Common myeloid progenitor, CD34-positive (primary cell): ENCODE measurements at regions not wholly inside any gene's neighbourhood (a gene's known extent, or its start where the extent isn't known, plus 50 kb on each side); places are given as distances from the start of the nearest gene placed in this dataset.

Source experiments
- CTCF ChIA-PET: fragments of 350-600 bp; sonication (Branson Sonifier 250); formaldehyde crosslinking; loops from one replicate; lab custom pipeline; 2021; ENCODE audit warnings: antibody characterized with exemption; lab: Charles Lee
- POLR2A ChIA-PET: fragments of 350-600 bp; sonication (Branson Sonifier 250); formaldehyde crosslinking; loops from one replicate; lab custom pipeline; 2021; ENCODE audit warnings: antibody characterized with exemption; lab: Charles Lee
- DNase-seq, 3 donors: peaks; one replicate each; pipeline versions ENCODE4 v3.0.0 to v3.0.0-alpha.2; 2013
- H3K27ac ChIP-seq, 2 experiments: 1 replicate in 1 of 2; 2 replicates in 1 of 2; pipeline ENCODE4 v1.7.0; 2013; ENCODE audit warnings: inconsistent platforms in 2 of 2, low read length in 2 of 2, mild to moderate bottlenecking in 2 of 2, low read depth in 1 of 2, moderate library complexity in 1 of 2; ENCODE audit not compliant: severe bottlenecking in 2 of 2, insufficient read depth in 1 of 2, poor library complexity in 1 of 2
- H3K27me3 ChIP-seq, 5 experiments: replicated peaks in 2 of 5; 1 replicate in 3 of 5; 2 replicates in 2 of 5; pipeline versions ENCODE4 v1.6.1 to v1.7.0; 2013; ENCODE audit warnings: low read length in 4 of 5, mild to moderate bottlenecking in 2 of 5, moderate library complexity in 2 of 5, inconsistent platforms in 1 of 5; ENCODE audit not compliant: insufficient read depth in 5 of 5, control insufficient read depth in 4 of 5
- H3K36me3 ChIP-seq, 4 experiments: 1 replicate in 2 of 4; 2 replicates in 2 of 4; pipeline versions ENCODE4 v1.6.1 to v1.7.0; 2013; ENCODE audit warnings: low read length in 3 of 4, control low read depth in 1 of 4, mild to moderate bottlenecking in 1 of 4; ENCODE audit not compliant: control insufficient read depth in 4 of 4, insufficient read depth in 4 of 4
- H3K4me1 ChIP-seq, 4 experiments: 1 replicate in 3 of 4; 2 replicates in 1 of 4; pipeline versions ENCODE4 v1.6.1 to v1.7.1; 2013; ENCODE audit warnings: low read length in 3 of 4, mild to moderate bottlenecking in 3 of 4, control low read depth in 1 of 4, inconsistent platforms in 1 of 4, moderate library complexity in 1 of 4; ENCODE audit not compliant: control insufficient read depth in 4 of 4, insufficient read depth in 4 of 4; ENCODE audit errors: control extremely low read depth in 1 of 4
- H3K4me3 ChIP-seq, 7 experiments: 1 replicate in 4 of 7; 2 replicates in 3 of 7; pipeline versions ENCODE4 v1.5.1 to v1.7.0; 2013; ENCODE audit warnings: mild to moderate bottlenecking in 7 of 7, low read length in 6 of 7, moderate library complexity in 6 of 7, inconsistent platforms in 2 of 7, low read depth in 2 of 7, control low read depth in 1 of 7; ENCODE audit not compliant: insufficient read depth in 4 of 7, control insufficient read depth in 1 of 7; ENCODE audit errors: extremely low read depth in 1 of 7
- H3K9me3 ChIP-seq, 5 experiments: 1 replicate in 4 of 5; 2 replicates in 1 of 5; pipeline versions ENCODE4 v1.6.1 to v1.7.1; 2013; ENCODE audit warnings: low read length in 4 of 5, mild to moderate bottlenecking in 2 of 5, inconsistent platforms in 1 of 5, low read depth in 1 of 5, moderate library complexity in 1 of 5; ENCODE audit not compliant: control insufficient read depth in 4 of 5, insufficient read depth in 2 of 5; ENCODE audit errors: control extremely low read depth in 1 of 5
- WGBS: methylation state at CpG from one replicate; pipeline ENCODE4 v1.1.5; 2013; ENCODE audit not compliant: insufficient coverage; 5-methylcytosine and 5-hydroxymethylcytosine counted together

DNA sequence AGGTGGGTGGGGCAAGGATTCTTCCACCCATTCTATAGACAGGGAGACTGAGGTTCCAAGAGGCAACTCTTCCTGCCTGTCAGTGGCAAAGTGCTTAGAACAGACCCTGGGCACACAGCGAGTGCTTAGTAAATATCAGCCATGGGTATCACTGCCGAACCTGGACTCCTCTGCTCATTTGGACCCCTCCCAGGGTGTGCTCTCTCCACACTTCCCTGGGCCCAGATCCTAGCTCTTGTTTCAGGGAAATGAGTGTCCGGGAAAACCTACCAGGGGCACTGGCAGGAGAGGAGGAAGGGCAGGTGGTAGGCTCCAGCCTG, 136.3 kb downstream of the CYP26B1 start:
- Histone ChIP-seq H3K27me3 (peaks cover 0 to 6% (median 0%) of the 10 kb centered on the region in 5 experiments), H3K9me3 (peaks cover 0 to 4% (median 0%) of the 10 kb centered on the region in 5 experiments), H3K4me3 (no peak overlapping the region), H3K36me3 (no peaks in the 10 kb centered on the region), H3K4me1 (no peaks in the 10 kb centered on the region), H3K27ac (no peak overlapping the region)
- POLR2A ChIA-PET = no interaction called here
- 100% methylated on average over 3 of the region's 3 CpGs for WGBS
- no peak for DNase-seq
- CTCF ChIA-PET = no interaction called here

DNA sequence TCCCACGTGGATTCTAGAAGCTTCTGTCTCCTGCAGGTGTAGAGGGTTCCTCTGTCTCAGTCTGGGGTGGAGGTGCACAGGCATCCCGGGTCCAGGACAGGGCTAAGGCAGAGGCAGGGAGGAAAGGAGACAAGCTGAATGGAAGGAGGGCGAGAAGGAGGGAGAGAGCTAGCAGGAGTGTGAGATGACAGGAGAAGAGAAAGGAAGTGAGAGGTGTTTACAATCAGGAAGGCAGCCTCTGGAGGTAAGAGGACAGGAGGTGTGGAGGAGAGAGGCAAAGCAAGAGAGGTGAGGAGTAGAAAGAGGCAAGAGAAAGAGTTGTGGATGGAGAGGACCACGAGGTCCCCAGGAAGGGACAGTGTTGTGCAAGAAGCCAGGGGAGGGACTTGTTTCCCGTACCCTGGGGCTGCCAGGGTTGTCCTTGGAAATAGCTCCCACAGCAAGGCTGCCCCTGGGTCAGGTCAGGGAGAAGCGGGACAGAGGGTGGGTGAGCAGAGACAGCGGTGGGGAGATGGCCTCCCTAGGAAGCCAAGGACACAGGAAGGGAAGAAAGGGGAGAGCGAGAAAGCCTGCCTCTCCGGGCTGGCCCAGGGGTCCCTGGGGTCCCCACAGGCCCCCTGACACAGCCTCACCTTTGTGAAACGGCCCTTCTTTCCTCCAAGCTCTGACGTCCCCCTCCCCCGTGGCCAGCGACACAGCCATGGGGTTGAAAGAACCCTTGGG, 136.9 kb downstream of the CYP26B1 start:
- Histone ChIP-seq H3K36me3 (no peaks in the 10 kb centered on the region), H3K9me3 (peaks cover 0 to 4% (median 0%) of the 10 kb centered on the region in 5 experiments), H3K4me1 (no peaks in the 10 kb centered on the region), H3K27me3 (peaks cover 0 to 6% (median 0%) of the 10 kb centered on the region in 5 experiments), H3K4me3 (no peak overlapping the region), H3K27ac (no peak overlapping the region)
- 81% methylated on average over 11 of the region's 13 CpGs for WGBS
- DNase-seq = no peak
- ChIA-PET POLR2A (interaction anchor here (0.5 kb wide), 1 partner anchor 92 kb away, joined by 3 read pairs; no protein-coding TSS in a partner anchor), CTCF (no interaction called here)

DNA sequence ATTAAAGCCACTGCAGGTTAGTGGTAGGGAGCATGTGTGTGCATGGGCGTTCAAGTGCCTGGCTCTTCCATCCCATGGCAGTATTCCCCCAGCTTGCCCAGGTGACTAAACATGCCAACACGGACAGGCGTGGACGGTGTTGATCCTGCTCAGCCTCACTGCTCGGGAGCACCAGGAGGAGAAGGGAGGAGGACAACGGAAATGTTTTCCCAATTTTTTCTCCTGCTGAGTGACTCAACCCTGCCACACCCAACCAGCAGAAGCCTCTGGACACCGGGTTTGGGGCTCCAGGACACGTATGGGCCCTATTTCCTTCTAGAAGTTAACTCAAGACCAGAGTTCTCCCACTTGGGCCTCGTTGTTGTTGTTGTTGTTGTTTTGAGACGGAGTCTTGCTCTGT, 139.1 kb downstream of the CYP26B1 start:
- Histone ChIP-seq H3K9me3 (no peaks in the 10 kb centered on the region), H3K4me1 (no peaks in the 10 kb centered on the region), H3K27ac (no peak overlapping the region), H3K27me3 (peaks cover 0 to 6% (median 0%) of the 10 kb centered on the region in 5 experiments), H3K36me3 (no peaks in the 10 kb centered on the region), H3K4me3 (no peak overlapping the region)
- no peak for DNase-seq
- 97% methylated on average over 9 of the region's 10 CpGs for WGBS
- POLR2A ChIA-PET = no interaction called here
- CTCF ChIA-PET = no interaction called here

DNA sequence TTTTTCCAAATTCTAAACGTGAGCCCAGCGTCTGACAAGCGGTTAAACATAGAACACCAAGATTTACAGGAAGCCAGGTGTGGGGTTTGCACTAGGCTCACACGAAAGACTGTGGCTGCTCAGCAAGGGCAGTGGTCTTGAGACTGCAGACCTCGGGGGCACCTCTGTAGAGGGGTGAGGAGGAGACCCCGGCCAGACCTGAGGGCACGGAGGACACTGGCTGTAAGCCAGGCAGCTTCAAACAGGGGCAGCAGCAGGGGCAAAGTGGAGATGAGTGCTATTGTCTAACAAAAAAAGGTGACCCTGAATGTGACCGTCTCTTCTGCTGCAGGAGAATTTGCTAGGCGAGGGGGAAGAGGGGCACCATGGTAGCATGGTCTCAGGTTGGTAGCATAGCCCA, 140.3 kb downstream of the CYP26B1 start:
- ChIA-PET CTCF (no interaction called here), POLR2A (no interaction called here)
- H3K36me3 ChIP-seq = no peaks in the 10 kb centered on the region
- H3K4me1 ChIP-seq = no peaks in the 10 kb centered on the region
- H3K27ac ChIP-seq = no peak overlapping the region
- 81% methylated on average over 7 of the region's 9 CpGs for WGBS
- no peak for DNase-seq
- peaks cover 0 to 6% (median 0%) of the 10 kb centered on the region in 5 experiments for H3K27me3 ChIP-seq
- H3K9me3 ChIP-seq = no peaks in the 10 kb centered on the region
- H3K4me3 ChIP-seq = no peak overlapping the region

DNA sequence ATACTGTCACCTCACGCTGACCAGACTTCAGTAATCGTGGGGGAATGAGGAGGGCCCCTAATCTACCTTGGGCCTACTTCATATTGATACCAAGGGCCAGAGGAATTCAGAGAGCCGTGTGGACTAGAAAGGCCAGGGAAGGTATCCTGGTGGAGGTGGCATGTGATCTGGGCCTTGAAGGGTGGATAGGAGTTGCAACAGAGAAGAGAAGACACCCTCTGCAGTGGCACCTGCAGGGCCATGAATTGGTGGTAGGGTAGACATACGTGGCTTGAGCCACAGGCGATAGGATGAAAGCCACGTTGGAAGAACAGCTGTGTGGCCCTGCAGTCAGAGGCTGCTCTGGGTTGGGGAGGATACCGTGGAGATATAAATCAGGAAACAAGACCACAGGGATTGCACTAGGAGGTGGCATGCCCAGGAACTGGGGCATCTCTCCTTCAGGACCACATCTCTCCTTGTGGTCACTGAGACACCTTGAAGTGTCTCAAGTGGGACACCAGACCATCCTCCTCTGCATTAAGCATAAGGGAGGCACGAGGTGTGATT, 141.4 kb downstream of the CYP26B1 start:
- Histone ChIP-seq H3K4me3 (no peak overlapping the region), H3K27me3 (peaks cover 0 to 4% (median 0%) of the 10 kb centered on the region in 5 experiments), H3K9me3 (no peaks in the 10 kb centered on the region), H3K4me1 (no peaks in the 10 kb centered on the region), H3K36me3 (no peaks in the 10 kb centered on the region), H3K27ac (no peak overlapping the region)
- POLR2A ChIA-PET = no interaction called here
- DNase-seq = no peak
- WGBS = 89% methylated on average over 7 of the region's 8 CpGs
- CTCF ChIA-PET = no interaction called here

DNA sequence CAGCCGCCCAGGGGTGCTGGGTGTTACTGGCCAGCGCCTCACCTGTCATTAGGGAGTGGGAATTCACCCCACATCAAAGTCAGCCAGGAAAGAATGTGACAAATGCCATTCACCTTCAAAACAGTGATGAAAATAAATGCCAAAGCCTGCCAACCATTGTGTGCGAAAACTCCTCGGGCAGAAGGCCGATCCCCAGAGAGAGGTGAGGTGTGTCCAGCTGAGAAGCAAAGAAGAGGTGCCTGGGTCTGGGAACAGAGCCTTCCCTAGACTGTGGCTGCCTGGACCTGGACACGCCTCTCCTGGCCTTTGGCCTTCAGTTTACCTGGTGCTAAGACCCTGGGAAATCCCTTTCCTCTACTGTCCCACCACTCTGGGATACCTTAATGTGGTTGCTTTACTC, 142.7 kb downstream of the CYP26B1 start:
- 90% methylated on average over 5 of the region's 6 CpGs for WGBS
- CTCF ChIA-PET = no interaction called here
- H3K4me3 ChIP-seq = no peak overlapping the region
- POLR2A ChIA-PET = no interaction called here
- no peaks in the 10 kb centered on the region for H3K36me3 ChIP-seq
- H3K9me3 ChIP-seq = no peaks in the 10 kb centered on the region
- H3K27me3 ChIP-seq = peaks cover 0 to 3% (median 0%) of the 10 kb centered on the region in 5 experiments
- no peak overlapping the region for H3K27ac ChIP-seq
- H3K4me1 ChIP-seq = no peaks in the 10 kb centered on the region
- no peak for DNase-seq

DNA sequence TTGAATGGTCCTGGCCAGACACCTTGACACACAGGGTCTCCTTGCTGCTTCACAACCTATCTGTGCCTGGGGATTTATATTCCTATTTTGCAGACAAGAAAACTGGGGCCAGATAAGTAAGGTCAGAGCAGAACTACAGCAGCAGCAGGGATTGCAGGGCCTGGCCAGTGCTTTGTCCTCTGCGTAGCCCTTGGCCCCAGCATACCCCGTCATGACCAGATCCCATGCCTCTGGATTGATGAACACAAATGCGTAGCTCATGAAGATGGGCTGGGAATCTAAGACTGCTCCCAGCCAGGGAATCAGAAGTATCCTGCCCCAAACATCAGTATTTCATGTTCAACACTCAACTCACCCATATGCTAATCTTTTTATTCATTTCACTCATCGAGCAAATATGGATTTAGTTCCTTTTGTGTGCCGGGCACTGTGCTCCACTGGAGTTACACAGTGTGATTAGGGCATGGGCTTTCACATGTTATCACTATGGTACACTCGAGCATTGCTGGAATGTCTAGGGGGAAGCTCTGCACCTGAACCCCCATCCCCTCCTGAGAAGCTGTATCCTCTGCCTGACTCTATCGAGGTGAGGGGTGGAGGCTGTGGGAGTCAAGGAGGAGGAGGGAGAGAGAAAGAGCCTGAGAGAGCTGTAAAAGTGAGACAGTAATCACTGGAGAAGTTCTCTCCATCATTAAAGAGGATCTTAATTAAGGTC, 143.3 kb downstream of the CYP26B1 start:
- ChIA-PET POLR2A (no interaction called here), CTCF (no interaction called here)
- no peaks in the 10 kb centered on the region for H3K4me1 ChIP-seq
- 88% methylated on average over 5 of the region's 7 CpGs for WGBS
- H3K27me3 ChIP-seq = peaks cover 0 to 3% (median 0%) of the 10 kb centered on the region in 5 experiments
- H3K36me3 ChIP-seq = no peaks in the 10 kb centered on the region
- no peak for DNase-seq
- H3K9me3 ChIP-seq = no peaks in the 10 kb centered on the region
- no peak overlapping the region for H3K4me3 ChIP-seq
- H3K27ac ChIP-seq = no peak overlapping the region
